K562 (cell line): ENCODE measurements at regions not wholly inside any gene's neighbourhood (a gene's known extent, or its start where the extent isn't known, plus 50 kb on each side); places are given as distances from the start of the nearest gene placed in this dataset.
"Not testable (repeated sequence)": the region's sequence is repeated elsewhere in the genome, so short reads cannot be mapped to it uniquely, and the experiment has no call there.

Experiments used
- ATAC-seq: fragments of 200-7000 bp; cut with Tn5 transposase; 3 replicates; pipeline ENCODE4 v1.9.1; 2020; ENCODE audit warnings: moderate library complexity
- BruUV-seq: library from RNA; stranded (reverse); fragments of 400-500 nt; replicated peaks from 2 replicates; lab custom pipeline; 2021; lab: Mats Ljungman, UMichigan
- CTCF ChIA-PET: fragments of 300-600 bp; formaldehyde crosslinking; extraction: SDS; loops from one replicate; lab custom pipeline; 2021; ENCODE audit warnings: low intra/inter-chr PET ratio; lab: Yijun Ruan, JAX
- POLR2A ChIA-PET: fragments of 300-600, 350-650 bp; sonication (Branson Sonifier 250); formaldehyde crosslinking; extraction: SDS; loops from one replicate; lab custom pipeline; 2021; ENCODE audit warnings: antibody characterized with exemption, inconsistent platforms; lab: Yijun Ruan, JAX
- DNase-seq, 4 experiments: peaks; one replicate each; pipeline versions ENCODE4 v3.0.0 to v3.0.0-alpha.2; 2011 to 2018; ENCODE audit warnings: low spot score in 3 of 4, mixed read lengths in 3 of 4; ENCODE audit errors: extremely low read depth in 1 of 4
- FAIRE-seq: peaks from 2 replicates; lab custom pipeline; 2011; peaks lifted over from hg19 to GRCh38; lab: Jason Lieb, UNC
- H2AFZ ChIP-seq: 2 replicates; pipeline ENCODE4 v1.6.0; 2011; ENCODE audit warnings: low read depth, low read length, control low read depth, inconsistent platforms
- H3K27ac ChIP-seq: fragments of 200-600 bp; 3 replicates; pipeline ENCODE4 v1.8.0; 2011; ENCODE audit warnings: low read depth, mild to moderate bottlenecking, control low read depth, inconsistent platforms, low read length, moderate library complexity, mixed read lengths; ENCODE audit errors: extremely low read depth
- H3K27me3 ChIP-seq, 2 experiments: fragments of 300-600 bp in 1 of 2; 2 replicates in 1 of 2; 3 replicates in 1 of 2; pipeline versions ENCODE4 v1.6.0 to v1.8.0; 2011; ENCODE audit warnings: inconsistent platforms in 2 of 2, low read length in 2 of 2, mild to moderate bottlenecking in 1 of 2, mixed read lengths in 1 of 2, moderate library complexity in 1 of 2; ENCODE audit not compliant: control insufficient read depth in 2 of 2, insufficient read depth in 2 of 2
- H3K36me3 ChIP-seq: fragments of 300-600 bp; 3 replicates; pipeline ENCODE4 v1.8.0; 2011; ENCODE audit warnings: mild to moderate bottlenecking, low read length, inconsistent platforms; ENCODE audit not compliant: control insufficient read depth, insufficient read depth
- H3K4me1 ChIP-seq, 2 experiments: fragments of 200-600 bp in 1 of 2; replicated peaks in 1 of 2; 2 replicates in 1 of 2; 3 replicates in 1 of 2; pipeline versions ENCODE4 v1.5.1 to v1.8.0; 2011; ENCODE audit warnings: inconsistent platforms in 2 of 2, low read length in 2 of 2, mild to moderate bottlenecking in 1 of 2, mixed read lengths in 1 of 2, moderate library complexity in 1 of 2; ENCODE audit not compliant: control insufficient read depth in 2 of 2, insufficient read depth in 2 of 2
- H3K4me2 ChIP-seq: 2 replicates; pipeline ENCODE4 v1.6.1; 2011; ENCODE audit warnings: low read length, control low read depth, inconsistent platforms, mixed read lengths; ENCODE audit not compliant: insufficient read depth
- H3K4me3 ChIP-seq: fragments of 200-600 bp; sonication (generic), shearing (Covaris generic); 2 replicates; pipeline ENCODE4 v1.5.1; 2016; ENCODE audit warnings: control low read depth, inconsistent platforms
- H3K79me2 ChIP-seq: fragments of 200-600 bp; 3 replicates; pipeline ENCODE4 v1.8.0; 2011; ENCODE audit warnings: low read length, inconsistent platforms; ENCODE audit not compliant: control insufficient read depth, insufficient read depth
- H3K9ac ChIP-seq, 2 experiments: 2 replicates each; pipeline versions ENCODE4 v1.6.0 to v1.6.1; 2011; ENCODE audit warnings: low read depth in 2 of 2, low read length in 2 of 2, control low read depth in 1 of 2, inconsistent platforms in 1 of 2, mild to moderate bottlenecking in 1 of 2, mixed read lengths in 1 of 2; ENCODE audit not compliant: insufficient read depth in 1 of 2
- H3K9me1 ChIP-seq: one replicate; pipeline ENCODE4 v1.6.0; 2011; ENCODE audit warnings: inconsistent platforms, mild to moderate bottlenecking, low read length, moderate library complexity; ENCODE audit not compliant: control insufficient read depth, insufficient read depth
- H3K9me3 ChIP-seq: replicated peaks from 2 replicates; pipeline ENCODE4 v1.5.1; 2011; ENCODE audit warnings: low read depth, low read length, inconsistent platforms; ENCODE audit not compliant: control insufficient read depth, insufficient read depth
- H4K20me1 ChIP-seq: replicated peaks from 2 replicates; pipeline ENCODE4 v1.6.1; 2011; ENCODE audit warnings: low read length, inconsistent platforms, mixed read lengths; ENCODE audit not compliant: control insufficient read depth, insufficient read depth
- FOS ChIP-seq: IDR thresholded peaks from 3 replicates; pipeline ENCODE4 v1.6.1; 2011; ENCODE audit not compliant: insufficient read length; ENCODE audit errors: extremely low read depth
- HIVEP1 ChIP-seq: fragments of 250-450 bp; sonication (Bioruptor Pico); IDR thresholded peaks from 2 replicates; pipeline ENCODE4 v1.4.0; 2020; ENCODE audit warnings: mild to moderate bottlenecking
- MAFF ChIP-seq: IDR thresholded peaks from 2 replicates; pipeline ENCODE4 v1.6.1; 2012; ENCODE audit warnings: low read length, improper control_type of control experiment
- MTA1 ChIP-seq: fragments of 450-650 bp; IDR thresholded peaks from 2 replicates; pipeline ENCODE4 v1.6.1; 2017; ENCODE audit warnings: borderline replicate concordance
- NELFE ChIP-seq: IDR thresholded peaks from 2 replicates; pipeline ENCODE4 v1.6.1; 2011; ENCODE audit warnings: mild to moderate bottlenecking; ENCODE audit not compliant: insufficient read depth, insufficient read length
- ZNF347 ChIP-seq: fragments of 450-650 bp; formaldehyde crosslinking; IDR thresholded peaks from 2 replicates; pipeline ENCODE4 v1.4.0; 2020; ENCODE audit warnings: low read depth, mild to moderate bottlenecking, moderate library complexity
- ZNF586 ChIP-seq: fragments of 450-650 bp; formaldehyde crosslinking; conservative IDR thresholded peaks from 2 replicates; pipeline ENCODE4 v1.4.0; 2020; ENCODE audit warnings: mild to moderate bottlenecking, moderate library complexity
- WGBS: fragments of 100-300 bp; shearing (Covaris generic); methylation state at CpG from one replicate; pipeline ENCODE4 v1.1.6; 2016; ENCODE audit warnings: low coverage, mixed read lengths; ENCODE audit not compliant: insufficient coverage; ENCODE audit errors: missing lambda C conversion rate; 5-methylcytosine and 5-hydroxymethylcytosine counted together
- in situ Hi-C: fragments of 300-500 bp; cut with MboI; formaldehyde crosslinking; loops from 4 replicates; pipeline ENCODE4 v1.15.0; 2018; ENCODE audit warnings: inconsistent platforms, mixed read lengths
- intact Hi-C: fragments of 100-400 bp; cut with micrococcal nuclease; formaldehyde crosslinking; loops from 2 replicates; pipeline ENCODE4 v1.14.2; 2022
- TF ChIP-seq, protein P1 (sequence below), 2 experiments: fragments of 450-650 bp; IDR thresholded peaks; 2 replicates each; pipeline ENCODE4 v1.6.1; 2016
- TF ChIP-seq, protein P2 (sequence below): fragments of 250-450 bp; sonication (Bioruptor Pico); IDR thresholded peaks from 2 replicates; pipeline ENCODE4 v1.4.0; 2020
- TF ChIP-seq, protein P3 (sequence below): sonication (generic); formaldehyde crosslinking; IDR thresholded peaks from 2 replicates; pipeline ENCODE4 v1.9.0; 2022; ENCODE audit warnings: mild to moderate bottlenecking, missing genetic modification reagents

DNA sequence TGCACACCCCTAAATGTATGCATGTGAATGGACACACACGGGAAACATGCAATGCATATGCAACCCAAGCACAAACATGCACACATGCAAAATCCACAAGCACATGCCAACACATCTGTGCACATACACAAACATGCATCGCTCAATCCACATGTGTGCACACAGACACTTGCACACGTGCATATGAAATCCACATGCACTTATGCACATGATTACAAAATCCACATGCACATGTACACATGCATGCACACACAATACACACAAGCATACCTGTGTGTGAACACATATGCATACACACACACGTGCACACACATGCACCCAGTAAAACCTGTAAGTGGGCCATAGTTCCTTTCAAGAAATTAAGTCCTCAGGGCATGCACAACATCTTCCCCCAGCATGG, 256.8 kb upstream of the USP9Y start:
- no peak overlapping the region for H2AFZ ChIP-seq
- TF ChIP-seq HIVEP1 (CRISPR knock-in tag): no peak
- TF ChIP-seq, protein P1, sequence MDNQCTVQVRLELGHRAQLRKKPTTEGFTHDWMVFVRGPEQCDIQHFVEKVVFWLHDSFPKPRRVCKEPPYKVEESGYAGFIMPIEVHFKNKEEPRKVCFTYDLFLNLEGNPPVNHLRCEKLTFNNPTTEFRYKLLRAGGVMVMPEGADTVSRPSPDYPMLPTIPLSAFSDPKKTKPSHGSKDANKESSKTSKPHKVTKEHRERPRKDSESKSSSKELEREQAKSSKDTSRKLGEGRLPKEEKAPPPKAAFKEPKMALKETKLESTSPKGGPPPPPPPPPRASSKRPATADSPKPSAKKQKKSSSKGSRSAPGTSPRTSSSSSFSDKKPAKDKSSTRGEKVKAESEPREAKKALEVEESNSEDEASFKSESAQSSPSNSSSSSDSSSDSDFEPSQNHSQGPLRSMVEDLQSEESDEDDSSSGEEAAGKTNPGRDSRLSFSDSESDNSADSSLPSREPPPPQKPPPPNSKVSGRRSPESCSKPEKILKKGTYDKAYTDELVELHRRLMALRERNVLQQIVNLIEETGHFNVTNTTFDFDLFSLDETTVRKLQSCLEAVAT (IDR thresholded peaks at IDR 0.05): no peak
- no peak for TF ChIP-seq ZNF586 (CRISPR knock-in tag)
- no peak for TF ChIP-seq FOS
- no peak for TF ChIP-seq NELFE
- TF ChIP-seq MTA1: no peak
- no peak for TF ChIP-seq ZNF347 (CRISPR knock-in tag)
- TF ChIP-seq, protein P2, sequence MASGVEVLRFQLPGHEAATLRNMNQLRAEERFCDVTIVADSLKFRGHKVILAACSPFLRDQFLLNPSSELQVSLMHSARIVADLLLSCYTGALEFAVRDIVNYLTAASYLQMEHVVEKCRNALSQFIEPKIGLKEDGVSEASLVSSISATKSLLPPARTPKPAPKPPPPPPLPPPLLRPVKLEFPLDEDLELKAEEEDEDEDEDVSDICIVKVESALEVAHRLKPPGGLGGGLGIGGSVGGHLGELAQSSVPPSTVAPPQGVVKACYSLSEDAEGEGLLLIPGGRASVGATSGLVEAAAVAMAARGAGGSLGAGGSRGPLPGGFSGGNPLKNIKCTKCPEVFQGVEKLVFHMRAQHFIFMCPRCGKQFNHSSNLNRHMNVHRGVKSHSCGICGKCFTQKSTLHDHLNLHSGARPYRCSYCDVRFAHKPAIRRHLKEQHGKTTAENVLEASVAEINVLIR (CRISPR knock-in tag): no peak
- no peak for TF ChIP-seq MAFF
- TF ChIP-seq, protein P3, sequence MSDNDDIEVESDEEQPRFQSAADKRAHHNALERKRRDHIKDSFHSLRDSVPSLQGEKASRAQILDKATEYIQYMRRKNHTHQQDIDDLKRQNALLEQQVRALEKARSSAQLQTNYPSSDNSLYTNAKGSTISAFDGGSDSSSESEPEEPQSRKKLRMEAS (CRISPR knock-in tag): no peak
- TF ChIP-seq, all 486 proteins: peak for 0
- in situ Hi-C loops (no loop called here), intact Hi-C loops (no loop called here)
- no peaks in the 10 kb centered on the region for H3K4me1 ChIP-seq
- no peak overlapping the region for H3K9ac ChIP-seq
- no TSS peak for BruUV-seq
- H3K4me2 ChIP-seq: no peak overlapping the region
- no peaks in the 10 kb centered on the region for H3K9me1 ChIP-seq
- ChIA-PET CTCF (no interaction called here), POLR2A (no interaction called here)
- no peaks in the 10 kb centered on the region for H4K20me1 ChIP-seq
- FAIRE-seq (no peak), ATAC-seq (no peak), DNase-seq (no peak)
- no peaks in the 10 kb centered on the region for H3K79me2 ChIP-seq
- H3K4me3 ChIP-seq: no peak overlapping the region
- no peaks in the 10 kb centered on the region for H3K36me3 ChIP-seq
- H3K27me3 ChIP-seq: no peaks in the 10 kb centered on the region
- WGBS: no CpG with 5 or more reads among the region's 4 CpGs
- H3K27ac ChIP-seq: no peak overlapping the region
- H3K9me3 ChIP-seq: no peaks in the 10 kb centered on the region

DNA sequence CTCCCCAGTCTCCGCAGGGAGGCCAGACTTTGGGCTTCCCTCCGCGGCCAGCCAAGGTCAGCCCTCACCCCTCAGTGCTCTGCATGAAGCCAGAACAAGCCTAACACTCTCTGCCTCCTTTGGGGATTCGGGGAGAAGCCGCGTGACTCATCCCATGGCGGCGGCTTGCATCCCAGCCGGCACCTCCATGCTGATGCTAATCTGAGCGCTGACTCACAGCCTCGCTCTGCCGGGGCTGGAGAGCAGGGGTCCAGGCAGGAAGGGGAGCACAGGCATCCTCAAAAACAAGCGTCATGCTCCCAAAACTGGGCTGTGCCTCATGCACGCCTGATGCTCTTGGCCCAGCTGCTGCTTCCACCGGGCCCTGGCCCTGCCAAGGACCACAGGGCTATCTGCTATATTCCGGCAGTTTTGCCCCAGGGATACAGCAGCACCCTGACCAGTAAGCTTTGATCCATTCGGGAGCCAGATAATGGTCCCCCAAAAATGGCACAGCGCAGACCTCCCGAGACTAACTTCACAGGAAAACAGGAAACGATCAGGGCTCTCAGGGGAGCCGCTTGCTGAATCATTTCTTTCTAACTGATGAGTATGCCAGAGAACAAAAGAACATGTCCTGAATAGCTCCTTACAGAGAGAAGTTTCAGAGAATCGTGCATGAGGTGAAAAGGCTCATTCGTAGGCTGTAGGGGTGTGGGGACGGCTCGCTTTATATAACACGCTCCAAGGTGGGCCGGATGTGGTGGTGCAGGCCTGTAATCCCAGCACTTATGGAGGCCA, 254.4 kb upstream of the USP9Y start:
- DNase-seq, H3K4me2 ChIP-seq, H2AFZ ChIP-seq, ATAC-seq, H3K4me1 ChIP-seq, H3K4me3 ChIP-seq, H3K27ac ChIP-seq, BruUV-seq, H3K9me3 ChIP-seq, H3K9ac ChIP-seq, H3K79me2 ChIP-seq, FAIRE-seq, in situ Hi-C loops, CTCF ChIA-PET, H3K36me3 ChIP-seq, H4K20me1 ChIP-seq, H3K9me1 ChIP-seq, H3K27me3 ChIP-seq, POLR2A ChIA-PET, intact Hi-C loops: not testable (repeated sequence)
- no CpG with 5 or more reads among the region's 27 CpGs for WGBS
